Mononuclear cell (primary cell): ENCODE measurements at regions not wholly inside any gene's neighbourhood (a gene's known extent, or its start where the extent isn't known, plus 50 kb on each side); places are given as distances from the start of the nearest gene placed in this dataset.

ENCODE experiments used
- H3K27me3 ChIP-seq: 2 replicates; pipeline ENCODE4 v1.6.0; 2011; ENCODE audit warnings: low read length, control low read depth; ENCODE audit not compliant: insufficient read depth
- H3K4me1 ChIP-seq: 2 replicates; pipeline ENCODE4 v1.5.1; 2011; ENCODE audit warnings: mild to moderate bottlenecking, low read length, control low read depth; ENCODE audit not compliant: insufficient read depth
- H3K4me3 ChIP-seq: 2 replicates; pipeline ENCODE4 v1.5.1; 2011; ENCODE audit warnings: mild to moderate bottlenecking, low read length, moderate library complexity
- H3K9me3 ChIP-seq: 2 replicates; pipeline ENCODE4 v1.5.1; 2011; ENCODE audit warnings: low read depth, mild to moderate bottlenecking, control low read depth, low read length

DNA sequence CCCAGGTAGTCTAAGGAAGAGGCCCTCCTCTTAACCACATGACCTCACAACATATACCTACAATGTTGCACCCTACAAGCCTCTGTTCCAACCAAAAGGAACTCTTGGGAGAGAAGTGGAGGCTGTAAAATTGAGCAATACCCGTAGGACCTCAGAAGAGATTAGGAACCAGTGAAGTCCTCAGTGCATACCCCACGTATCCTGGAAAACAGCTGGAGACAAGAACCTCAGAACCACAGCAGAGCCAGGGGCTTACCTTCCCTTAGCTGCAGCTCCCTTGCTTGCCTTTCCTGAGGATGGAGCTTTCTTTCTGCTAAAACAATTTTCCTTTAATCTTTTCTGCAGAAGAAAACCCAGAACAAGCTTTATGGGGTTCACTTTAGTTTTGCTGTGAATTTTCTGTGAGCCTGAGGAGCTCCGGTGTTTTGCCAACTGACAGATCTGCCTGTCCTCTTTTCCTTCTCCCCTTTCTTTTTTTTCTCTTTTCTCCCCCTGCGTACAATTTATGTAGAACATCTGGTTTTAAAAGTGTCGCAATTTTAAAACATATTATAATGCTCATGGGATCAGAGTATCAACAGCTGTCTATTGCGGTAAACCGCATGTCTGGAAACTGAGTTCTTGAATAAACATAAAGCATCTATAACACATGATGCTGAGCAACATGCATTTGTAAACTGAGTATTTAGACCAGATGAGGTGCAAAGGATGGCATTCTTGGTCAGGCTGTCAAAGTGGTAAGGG lies 226.4 kb upstream of the MAF start:
- Histone ChIP-seq H3K4me3 (no peak overlapping the region), H3K9me3 (no peaks in the 10 kb centered on the region), H3K4me1 (no peaks in the 10 kb centered on the region), H3K27me3 (no peaks in the 10 kb centered on the region)

DNA sequence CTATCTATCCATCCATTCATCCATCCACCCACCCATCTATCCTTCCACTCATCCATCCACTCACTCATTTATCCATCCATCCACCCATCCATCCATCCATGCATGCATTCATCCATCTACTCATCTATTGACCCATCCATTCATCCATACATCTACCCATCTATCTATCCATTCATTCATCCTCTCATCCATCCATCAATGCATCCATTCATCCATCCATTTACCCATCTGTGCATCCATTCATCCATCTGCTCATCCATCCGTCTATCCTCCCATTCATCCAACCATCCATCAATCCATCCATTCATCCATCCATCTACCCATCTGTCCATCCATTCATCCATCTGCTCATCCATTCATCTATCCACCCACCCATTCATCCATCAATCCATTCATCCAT lies 224.5 kb upstream of the MAF start:
- H3K4me1 ChIP-seq = no peaks in the 10 kb centered on the region

DNA sequence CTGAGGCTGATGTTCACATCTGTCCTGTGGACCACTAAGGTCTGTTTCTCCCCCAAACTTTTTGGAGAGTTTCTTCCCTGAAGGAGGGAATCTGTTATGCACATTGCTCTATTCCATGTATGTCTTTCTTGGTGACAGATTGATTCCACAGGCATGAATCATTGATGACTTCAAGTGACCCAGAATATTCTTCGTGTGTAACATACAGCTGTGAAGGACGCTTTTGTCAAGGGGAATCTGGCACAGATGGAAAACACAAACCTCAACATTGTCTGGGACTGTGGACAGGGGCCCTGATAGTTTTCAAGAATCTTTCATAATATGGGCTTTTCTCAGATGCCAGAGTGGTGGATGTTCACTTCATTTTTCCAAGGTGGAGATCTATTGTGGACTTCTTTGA lies 223.1 kb upstream of the MAF start:
- Histone ChIP-seq H3K27me3 (no peaks in the 10 kb centered on the region), H3K9me3 (no peaks in the 10 kb centered on the region), H3K4me3 (no peak overlapping the region), H3K4me1 (no peaks in the 10 kb centered on the region)

More for the DNA sequence above, 224.5 kb upstream of the MAF start:
- Histone ChIP-seq H3K4me3 (no peak overlapping the region), H3K9me3 (no peaks in the 10 kb centered on the region), H3K27me3 (no peaks in the 10 kb centered on the region)

GRCh38 chr16:79821911-79822310 lies 221.4 kb upstream of the MAF start:
- H3K27me3 ChIP-seq = no peaks in the 10 kb centered on the region
- no peaks in the 10 kb centered on the region for H3K4me1 ChIP-seq
- no peaks in the 10 kb centered on the region for H3K9me3 ChIP-seq
- H3K4me3 ChIP-seq = no peak overlapping the region

DNA sequence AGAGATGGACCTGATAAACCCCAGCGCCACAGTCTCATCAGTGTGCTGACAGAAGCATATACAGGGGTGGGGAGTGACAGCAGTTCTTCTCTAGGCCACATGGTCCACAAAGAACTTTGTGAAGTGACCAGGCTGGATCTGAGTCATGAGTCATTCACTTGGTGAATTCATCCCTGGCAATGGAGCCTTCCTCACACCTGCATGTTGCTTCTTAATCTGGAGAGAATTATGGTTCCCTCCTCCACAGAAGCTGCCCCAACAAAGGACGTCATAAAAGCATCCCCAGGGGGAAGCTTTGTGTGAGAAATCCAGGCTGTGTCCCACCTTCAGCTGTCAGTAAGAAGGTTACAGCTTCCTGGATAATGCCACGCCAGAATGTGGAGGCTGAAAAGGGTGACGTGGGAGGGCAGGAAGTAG lies 215.6 kb upstream of the MAF start:
- no peak overlapping the region for H3K4me3 ChIP-seq
- no peaks in the 10 kb centered on the region for H3K4me1 ChIP-seq
- no peaks in the 10 kb centered on the region for H3K27me3 ChIP-seq
- H3K9me3 ChIP-seq = no peaks in the 10 kb centered on the region

GRCh38 chr16:79815049-79815448 lies 214.5 kb upstream of the MAF start:
- no peak overlapping the region for H3K4me3 ChIP-seq
- no peaks in the 10 kb centered on the region for H3K27me3 ChIP-seq
- no peaks in the 10 kb centered on the region for H3K4me1 ChIP-seq
- no peaks in the 10 kb centered on the region for H3K9me3 ChIP-seq

- Histone ChIP-seq H3K4me1 (no peaks in the 10 kb centered on the region), H3K4me3 (no peak overlapping the region), H3K27me3 (no peaks in the 10 kb centered on the region), H3K9me3 (no peaks in the 10 kb centered on the region)
Observed at GRCh38 chr16:79814124-79814523, 213.6 kb upstream of the MAF start.

DNA sequence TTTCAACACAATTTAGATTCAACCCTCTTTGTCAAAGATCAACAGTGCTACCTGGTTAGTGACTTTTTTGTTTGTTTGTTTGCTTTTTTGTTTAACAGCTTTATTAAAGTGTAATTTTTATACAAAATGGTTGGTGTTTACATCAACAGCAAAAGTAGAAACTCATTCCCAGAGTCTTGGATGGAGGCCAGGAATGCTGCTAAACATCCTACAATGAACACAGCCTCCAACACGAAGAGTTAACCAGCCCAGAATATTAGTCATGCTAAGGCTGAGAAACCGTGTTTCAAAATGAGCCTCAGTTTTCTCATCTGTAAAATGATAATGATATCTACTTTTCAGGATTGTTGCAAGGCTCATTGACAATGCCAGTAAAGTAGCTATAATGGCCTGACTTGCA lies 211.0 kb upstream of the MAF start:
- Histone ChIP-seq H3K4me1 (no peaks in the 10 kb centered on the region), H3K9me3 (no peaks in the 10 kb centered on the region), H3K4me3 (no peak overlapping the region), H3K27me3 (no peaks in the 10 kb centered on the region)

GRCh38 chr16:79810449-79811189 lies 210.1 kb upstream of the MAF start:
- Histone ChIP-seq H3K4me1 (no peaks in the 10 kb centered on the region), H3K27me3 (no peaks in the 10 kb centered on the region), H3K9me3 (no peaks in the 10 kb centered on the region), H3K4me3 (no peak overlapping the region)

GRCh38 chr16:79809376-79809775 lies 208.8 kb upstream of the MAF start:
- Histone ChIP-seq H3K4me3 (no peak overlapping the region), H3K4me1 (no peaks in the 10 kb centered on the region), H3K9me3 (no peaks in the 10 kb centered on the region), H3K27me3 (no peaks in the 10 kb centered on the region)

DNA sequence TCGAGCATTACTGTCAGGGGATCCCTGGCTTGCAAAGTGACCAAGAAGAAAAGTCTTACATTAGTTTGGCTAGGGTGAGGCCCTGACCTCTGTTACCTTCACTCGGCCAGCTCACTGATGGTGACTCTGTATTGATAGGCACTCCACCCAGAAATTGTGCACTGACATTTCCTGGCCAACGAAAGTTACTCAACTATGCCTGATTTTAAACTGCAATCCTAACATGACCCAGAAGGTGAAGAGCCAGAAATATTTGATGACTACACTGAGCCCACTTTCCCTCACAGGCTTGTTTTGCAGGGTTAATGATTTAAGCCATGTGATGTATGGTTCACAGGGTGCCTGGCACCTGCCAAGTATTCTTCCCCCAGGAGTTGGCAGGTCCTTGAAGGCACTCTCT lies 208.2 kb upstream of the MAF start:
- Histone ChIP-seq H3K9me3 (no peaks in the 10 kb centered on the region), H3K4me1 (no peaks in the 10 kb centered on the region), H3K27me3 (no peaks in the 10 kb centered on the region), H3K4me3 (no peak overlapping the region)

DNA sequence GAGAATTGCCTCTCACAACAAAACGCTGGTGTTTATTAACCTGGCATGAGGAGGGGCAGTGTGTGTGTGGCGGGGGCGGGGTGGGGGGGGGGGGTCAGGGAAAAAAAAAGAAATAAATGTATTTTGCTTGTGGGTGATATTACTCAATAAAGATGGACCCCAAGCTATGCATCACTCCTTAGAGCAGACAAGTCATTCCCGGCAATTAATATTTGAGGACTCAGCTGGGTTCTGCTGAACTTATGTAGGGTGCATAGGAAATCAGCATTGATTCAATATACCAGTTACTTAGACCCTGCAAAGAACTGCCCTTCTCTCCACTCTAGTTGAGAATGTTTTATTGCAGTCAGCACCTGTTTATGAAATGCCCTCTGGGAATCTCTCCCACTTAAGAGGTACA lies 206.2 kb upstream of the MAF start:
- H3K9me3 ChIP-seq = no peaks in the 10 kb centered on the region
- no peaks in the 10 kb centered on the region for H3K4me1 ChIP-seq
- H3K4me3 ChIP-seq = no peak overlapping the region
- H3K27me3 ChIP-seq = no peaks in the 10 kb centered on the region

- H3K4me1 ChIP-seq = no peaks in the 10 kb centered on the region
- no peaks in the 10 kb centered on the region for H3K9me3 ChIP-seq
- H3K27me3 ChIP-seq = no peaks in the 10 kb centered on the region
- H3K4me3 ChIP-seq = no peak overlapping the region
Observed at GRCh38 chr16:79805621-79806020, 205.1 kb upstream of the MAF start.

DNA sequence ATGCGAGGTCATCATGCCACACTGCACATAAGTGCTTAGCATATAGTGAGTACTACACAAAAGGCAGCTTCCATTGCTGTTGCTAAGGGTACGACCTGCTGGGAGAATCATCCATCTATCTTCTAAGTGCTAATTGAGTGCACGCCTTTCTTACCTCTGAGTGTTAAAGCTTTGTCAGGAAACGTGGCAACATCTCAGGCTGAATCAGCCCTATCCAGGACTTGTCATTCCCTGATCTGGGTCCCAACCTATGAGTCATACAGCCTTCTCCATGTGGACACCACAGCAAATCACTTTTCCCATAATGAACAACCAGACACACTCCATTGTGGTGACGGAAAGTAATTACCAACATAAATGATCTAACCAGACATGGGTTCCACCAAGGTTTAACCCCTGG lies 201.1 kb upstream of the MAF start:
- H3K4me1 ChIP-seq = no peaks in the 10 kb centered on the region
- no peaks in the 10 kb centered on the region for H3K9me3 ChIP-seq
- H3K4me3 ChIP-seq = no peak overlapping the region
- no peaks in the 10 kb centered on the region for H3K27me3 ChIP-seq

DNA sequence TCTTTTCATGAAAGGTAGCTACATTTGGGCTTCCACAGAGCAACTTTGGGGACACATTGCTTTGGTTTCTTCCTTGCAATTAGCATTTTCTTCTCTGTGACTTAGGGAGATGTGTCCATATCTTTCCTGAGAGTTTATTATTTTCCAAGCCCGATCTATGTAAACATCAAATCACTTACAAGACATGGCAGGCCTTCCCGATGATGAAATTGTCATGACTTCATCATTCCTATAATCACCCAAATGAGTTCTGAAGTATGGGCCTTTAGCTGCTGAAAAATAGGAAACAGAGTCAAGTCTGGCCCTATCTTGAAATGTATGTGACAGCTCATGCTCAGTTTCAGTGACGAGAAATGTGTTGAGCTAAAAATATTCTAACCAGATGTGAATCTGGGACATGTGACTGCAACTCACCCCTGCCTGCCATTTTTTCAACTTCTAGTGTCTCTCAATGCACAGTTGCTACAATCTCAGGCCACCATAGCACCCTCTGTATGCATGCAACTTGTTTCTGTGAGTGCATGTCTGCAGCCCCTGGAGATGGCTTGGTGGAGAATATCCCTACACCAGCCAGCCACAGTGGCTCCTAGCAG lies 199.6 kb upstream of the MAF start:
- Histone ChIP-seq H3K4me3 (no peak overlapping the region), H3K9me3 (no peaks in the 10 kb centered on the region), H3K27me3 (no peaks in the 10 kb centered on the region), H3K4me1 (no peaks in the 10 kb centered on the region)
